ENCODE measurements at regions not wholly inside any gene's neighbourhood (a gene's known extent, or its start where the extent isn't known, plus 50 kb on each side); places are given as distances from the start of the nearest gene placed in this dataset.

DNA sequence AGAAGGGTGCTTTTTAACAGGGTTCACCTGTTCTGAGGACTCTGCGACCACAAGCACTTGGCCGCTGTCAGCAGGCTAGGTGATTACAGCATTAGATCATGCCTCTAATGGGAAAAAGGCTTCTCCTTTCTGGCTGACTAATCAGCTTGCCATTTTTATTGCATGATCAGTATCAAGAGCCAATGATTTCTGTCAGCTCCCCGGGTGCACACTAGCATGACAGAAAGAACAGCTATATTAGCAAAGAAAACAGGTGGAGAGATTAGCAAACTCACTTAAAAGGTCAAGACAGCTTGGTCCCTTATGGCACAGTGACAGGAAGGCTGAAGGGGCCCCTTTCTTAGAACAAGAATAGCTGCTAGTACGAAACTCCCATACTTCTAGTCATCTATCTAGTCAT lies 170.0 kb downstream of the SMIM20 start:
- Histone ChIP-seq H3K27ac (no peak overlapping the region), H3K4me3 (no peak overlapping the region), H3K4me1 (no peaks in the 10 kb centered on the region), H3K9me3 (no peaks in the 10 kb centered on the region), H3K4me2 (no peak overlapping the region)
- 13% methylated on average over 4 of the region's 4 CpGs for WGBS (ENCODE audit: missing lambda C conversion rate)
- TF ChIP-seq JUNB (IDR thresholded peaks at IDR 0.05) = no peak
- TF ChIP-seq, protein P1, sequence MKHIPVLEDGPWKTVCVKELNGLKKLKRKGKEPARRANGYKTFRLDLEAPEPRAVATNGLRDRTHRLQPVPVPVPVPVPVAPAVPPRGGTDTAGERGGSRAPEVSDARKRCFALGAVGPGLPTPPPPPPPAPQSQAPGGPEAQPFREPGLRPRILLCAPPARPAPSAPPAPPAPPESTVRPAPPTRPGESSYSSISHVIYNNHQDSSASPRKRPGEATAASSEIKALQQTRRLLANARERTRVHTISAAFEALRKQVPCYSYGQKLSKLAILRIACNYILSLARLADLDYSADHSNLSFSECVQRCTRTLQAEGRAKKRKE (CRISPR knock-in tag; IDR thresholded peaks at IDR 0.05; ENCODE audit: low read depth) = no peak
- TF ChIP-seq NFE2L2 (conservative IDR thresholded peaks at IDR 0.05; ENCODE audit: low read length) = no peak
- TF ChIP-seq, protein P2, sequence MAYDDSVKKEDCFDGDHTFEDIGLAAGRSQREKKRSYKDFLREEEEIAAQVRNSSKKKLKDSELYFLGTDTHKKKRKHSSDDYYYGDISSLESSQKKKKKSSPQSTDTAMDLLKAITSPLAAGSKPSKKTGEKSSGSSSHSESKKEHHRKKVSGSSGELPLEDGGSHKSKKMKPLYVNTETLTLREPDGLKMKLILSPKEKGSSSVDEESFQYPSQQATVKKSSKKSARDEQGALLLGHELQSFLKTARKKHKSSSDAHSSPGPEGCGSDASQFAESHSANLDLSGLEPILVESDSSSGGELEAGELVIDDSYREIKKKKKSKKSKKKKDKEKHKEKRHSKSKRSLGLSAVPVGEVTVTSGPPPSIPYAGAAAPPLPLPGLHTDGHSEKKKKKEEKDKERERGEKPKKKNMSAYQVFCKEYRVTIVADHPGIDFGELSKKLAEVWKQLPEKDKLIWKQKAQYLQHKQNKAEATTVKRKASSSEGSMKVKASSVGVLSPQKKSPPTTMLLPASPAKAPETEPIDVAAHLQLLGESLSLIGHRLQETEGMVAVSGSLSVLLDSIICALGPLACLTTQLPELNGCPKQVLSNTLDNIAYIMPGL (CRISPR knock-in tag; IDR thresholded peaks at IDR 0.05; ENCODE audit: borderline replicate concordance) = no peak
- no peak for TF ChIP-seq MAFK (IDR thresholded peaks at IDR 0.05; ENCODE audit: partially characterized antibody)
- TF ChIP-seq SREBF2 (IDR thresholded peaks at IDR 0.05) = no peak
- no peak for TF ChIP-seq HDAC2 (IDR thresholded peaks at IDR 0.05)
- TF ChIP-seq MYC (IDR thresholded peaks at IDR 0.05; ENCODE audit: borderline replicate concordance, low read length) = no peak
- TF ChIP-seq KDM5A (IDR thresholded peaks at IDR 0.05) = no peak
- no peak for TF ChIP-seq GATA3 (IDR thresholded peaks at IDR 0.05; ENCODE audit: borderline replicate concordance)
- no peak for TF ChIP-seq NR3C1 (IDR thresholded peaks at IDR 0.05)
- no peak for TF ChIP-seq CBX2 (IDR thresholded peaks at IDR 0.05; ENCODE audit: borderline replicate concordance, low read depth)
- no peak for TF ChIP-seq POLR2A (IDR thresholded peaks at IDR 0.05; ENCODE audit: low read length)
- no peak for TF ChIP-seq PHF8 (IDR thresholded peaks at IDR 0.05; ENCODE audit: borderline replicate concordance, low read depth)
- no peak for TF ChIP-seq ZSCAN20 (CRISPR knock-in tag; IDR thresholded peaks at IDR 0.05)
- DNase-seq (ENCODE audit: low read depth in 1 of 2, low spot score in 1 of 2) (no peak), ATAC-seq (no peak), FAIRE-seq (no peak)
- ChIA-PET CTCF (interaction anchor here (1.3 to 2.2 kb wide), 3 partner anchors 9 to 96 kb away, joined by 3 to 7 read pairs (median 4); no protein-coding TSS in a partner anchor), POLR2A (no interaction called here)

DNA sequence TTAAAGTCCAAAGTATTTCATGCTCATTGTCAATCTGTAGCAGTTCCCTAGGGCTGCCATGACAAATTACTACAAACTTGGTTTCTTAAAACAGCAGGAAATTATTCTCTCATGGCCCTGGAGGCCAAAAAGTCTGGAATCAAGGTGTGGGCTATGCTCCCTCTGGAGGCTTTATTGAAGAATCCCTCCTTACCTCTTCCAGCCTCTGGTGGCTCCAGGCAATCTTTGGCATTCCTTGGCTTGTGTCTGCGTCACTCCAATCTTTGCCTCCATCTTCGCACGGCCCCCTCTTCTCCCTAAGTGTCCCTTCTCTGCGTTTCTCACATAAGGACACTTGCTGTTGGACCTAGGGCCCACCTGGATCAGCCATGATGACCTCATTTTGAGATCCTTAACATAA lies 170.4 kb downstream of the SMIM20 start:
- Histone ChIP-seq H3K4me3 (no peak overlapping the region), H3K4me2 (no peak overlapping the region), H3K27ac (no peak overlapping the region), H3K9me3 (no peaks in the 10 kb centered on the region), H3K4me1 (no peaks in the 10 kb centered on the region)
- DNase-seq (ENCODE audit: low read depth in 1 of 2, low spot score in 1 of 2) (no peak), ATAC-seq (no peak), FAIRE-seq (no peak)
- 50% methylated on average over 4 of the region's 4 CpGs for WGBS (ENCODE audit: missing lambda C conversion rate)
- ChIA-PET POLR2A (no interaction called here), CTCF (interaction anchor here (1.3 to 2.2 kb wide), 2 partner anchors 12 to 97 kb away, joined by 4 to 7 read pairs; no protein-coding TSS in a partner anchor)
- TF ChIP-seq RAD21 (conservative IDR thresholded peaks at IDR 0.05 in 1 of 2, IDR thresholded peaks at IDR 0.05 in 1 of 2) (no peak), MYC (IDR thresholded peaks at IDR 0.05; ENCODE audit: borderline replicate concordance, low read length) (no peak), HDAC2 (IDR thresholded peaks at IDR 0.05) (no peak), JUNB (IDR thresholded peaks at IDR 0.05) (no peak), FOXS1 (CRISPR knock-in tag; IDR thresholded peaks at IDR 0.05) (no peak), POLR2AphosphoS2 (conservative IDR thresholded peaks at IDR 0.05; ENCODE audit: low read length) (no peak)
- TF ChIP-seq, protein P3, sequence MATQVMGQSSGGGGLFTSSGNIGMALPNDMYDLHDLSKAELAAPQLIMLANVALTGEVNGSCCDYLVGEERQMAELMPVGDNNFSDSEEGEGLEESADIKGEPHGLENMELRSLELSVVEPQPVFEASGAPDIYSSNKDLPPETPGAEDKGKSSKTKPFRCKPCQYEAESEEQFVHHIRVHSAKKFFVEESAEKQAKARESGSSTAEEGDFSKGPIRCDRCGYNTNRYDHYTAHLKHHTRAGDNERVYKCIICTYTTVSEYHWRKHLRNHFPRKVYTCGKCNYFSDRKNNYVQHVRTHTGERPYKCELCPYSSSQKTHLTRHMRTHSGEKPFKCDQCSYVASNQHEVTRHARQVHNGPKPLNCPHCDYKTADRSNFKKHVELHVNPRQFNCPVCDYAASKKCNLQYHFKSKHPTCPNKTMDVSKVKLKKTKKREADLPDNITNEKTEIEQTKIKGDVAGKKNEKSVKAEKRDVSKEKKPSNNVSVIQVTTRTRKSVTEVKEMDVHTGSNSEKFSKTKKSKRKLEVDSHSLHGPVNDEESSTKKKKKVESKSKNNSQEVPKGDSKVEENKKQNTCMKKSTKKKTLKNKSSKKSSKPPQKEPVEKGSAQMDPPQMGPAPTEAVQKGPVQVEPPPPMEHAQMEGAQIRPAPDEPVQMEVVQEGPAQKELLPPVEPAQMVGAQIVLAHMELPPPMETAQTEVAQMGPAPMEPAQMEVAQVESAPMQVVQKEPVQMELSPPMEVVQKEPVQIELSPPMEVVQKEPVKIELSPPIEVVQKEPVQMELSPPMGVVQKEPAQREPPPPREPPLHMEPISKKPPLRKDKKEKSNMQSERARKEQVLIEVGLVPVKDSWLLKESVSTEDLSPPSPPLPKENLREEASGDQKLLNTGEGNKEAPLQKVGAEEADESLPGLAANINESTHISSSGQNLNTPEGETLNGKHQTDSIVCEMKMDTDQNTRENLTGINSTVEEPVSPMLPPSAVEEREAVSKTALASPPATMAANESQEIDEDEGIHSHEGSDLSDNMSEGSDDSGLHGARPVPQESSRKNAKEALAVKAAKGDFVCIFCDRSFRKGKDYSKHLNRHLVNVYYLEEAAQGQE (IDR thresholded peaks at IDR 0.05) = no peak
- TF ChIP-seq, protein P2 (CRISPR knock-in tag; IDR thresholded peaks at IDR 0.05; ENCODE audit: borderline replicate concordance) = no peak
